Pancreas (tissue), 10 donors: ENCODE measurements at regions not wholly inside any gene's neighbourhood (a gene's known extent, or its start where the extent isn't known, plus 50 kb on each side); places are given as distances from the start of the nearest gene placed in this dataset.

ENCODE experiments used
- ATAC-seq, 4 donors: fragments of 200-7000 bp; cut with Tn5 transposase; one replicate each; pipeline versions ENCODE4 v1.8.0 to v1.9.1; 2020; ENCODE audit warnings: mild to moderate bottlenecking in 4 of 4, moderate library complexity in 4 of 4
- DNase-seq, 6 donors: peaks; one replicate each; pipeline ENCODE4 v3.0.0-alpha.2; 2020
- FAIRE-seq: peaks from 2 replicates; lab custom pipeline; 2012; peaks lifted over from hg19 to GRCh38; lab: Jason Lieb, UNC
- H3K27ac ChIP-seq, 4 donors: fragments of 200-600 bp; sonication (generic); 1 replicate in 3 of 4; 2 replicates in 1 of 4; pipeline versions ENCODE4 v1.5.0 to v1.8.0; 2020
- H3K27me3 ChIP-seq, 4 donors: fragments of 200-600 bp; one replicate each; pipeline ENCODE4 v1.8.0; 2021
- H3K36me3 ChIP-seq, 3 donors: fragments of 200-600 bp; sonication (generic) in 1 of 3; one replicate each; pipeline versions ENCODE4 v1.5.0 to v1.8.0; 2020 to 2021
- H3K4me1 ChIP-seq, 3 donors: fragments of 200-600 bp; one replicate each; pipeline ENCODE4 v1.8.0; 2021
- H3K4me3 ChIP-seq, 4 donors: fragments of 200-600 bp; sonication (generic) in 2 of 4; one replicate each; pipeline versions ENCODE4 v1.5.0 to v1.8.0; 2020 to 2021
- H3K9me3 ChIP-seq, 4 donors: fragments of 200-600 bp; one replicate each; pipeline ENCODE4 v1.8.0; 2021
- CTCF ChIP-seq, 4 donors: fragments of 200-600 bp; sonication (generic) in 3 of 4; IDR thresholded peaks; one replicate each; pipeline versions ENCODE4 v1.5.0 to v1.8.0; 2021; ENCODE audit warnings: antibody characterized with exemption in 4 of 4
- WGBS, 2 donors: extraction: QIAGEN DNeasy Blood & Tissue Kit; methylation state at CpG; one replicate each; pipeline ENCODE4 v1.1.7; 2013; 5-methylcytosine and 5-hydroxymethylcytosine counted together
- intact Hi-C, 3 donors: fragments of 100-400 bp; cut with DNase I; formaldehyde crosslinking; loops; one replicate each; pipeline versions ENCODE4 v1.11.1 to v1.14.2; 2022
- donor health status: healthy with polysubstance abuse.
- donor health status: DM: no; HTN: no; CAD: no; lungs with moderate emphysema.
- donor health status: DM: no; HTN: no; CAD: no.
- donor health status: control.
- donor health status: control.
- donor health status: Bipolar disorder and iron deficiency.
- donor health status: DM: yes; HTN: yes; CAD: no.
- donor health status: DM: no; HTN: no; CAD: no.
- donor health status: DM: no; HTN: no; CAD: no.
- donor health status: DM: yes; HTN: yes; CAD: no.

- Histone ChIP-seq H3K4me3 (no peak overlapping the region), H3K27ac (no peak overlapping the region), H3K27me3 (no peaks in the 10 kb centered on the region), H3K4me1 (no peaks in the 10 kb centered on the region), H3K36me3 (no peaks in the 10 kb centered on the region), H3K9me3 (no peaks in the 10 kb centered on the region)
- no peak for ATAC-seq
- WGBS, 2 donors = 24 to 30% methylated on average over 4 of the region's 4 CpGs
- no peak for DNase-seq
- FAIRE-seq = no peak
- intact Hi-C loops = no loop called here
- no peak for TF ChIP-seq CTCF (IDR thresholded peaks at IDR 0.05)
These were observed 1668.0 kb upstream of the NUDT12 start for GRCh38 chr5:105230516-105231157.

GRCh38 chr5:105218018-105218417 lies 1655.4 kb upstream of the NUDT12 start:
- DNase-seq (no peak), ATAC-seq (no peak)

DNA sequence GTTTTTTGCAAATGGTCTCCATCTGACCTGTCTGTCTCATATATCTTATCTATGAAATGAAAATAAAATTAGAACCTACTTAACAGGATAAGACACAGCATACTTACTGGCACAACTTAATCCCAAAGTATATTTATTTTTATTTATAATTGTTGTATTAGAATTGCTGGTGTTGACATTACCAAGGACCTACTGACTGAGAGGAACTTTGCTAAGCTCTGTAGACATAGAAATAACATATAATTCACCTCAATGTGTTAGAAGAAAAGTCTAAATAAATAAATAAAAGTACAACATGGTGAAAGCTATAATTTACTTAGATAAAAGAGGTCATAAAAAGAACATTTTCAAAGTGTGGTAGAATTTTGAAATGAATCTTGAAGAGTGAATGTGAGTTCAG lies 1650.5 kb upstream of the NUDT12 start:
- FAIRE-seq = no peak
- no peak for ATAC-seq
- no peak for TF ChIP-seq CTCF (IDR thresholded peaks at IDR 0.05)

More at GRCh38 chr5:105218018-105218417, 1655.4 kb upstream of the NUDT12 start:
- H3K36me3 ChIP-seq = no peaks in the 10 kb centered on the region
- intact Hi-C loops = no loop called here
- no peak overlapping the region for H3K4me3 ChIP-seq
- 7 to 9% methylated on average over 1 of the region's 1 CpG for WGBS, 2 donors
- H3K27ac ChIP-seq = no peak overlapping the region
- no peak for FAIRE-seq
- no peaks in the 10 kb centered on the region for H3K4me1 ChIP-seq
- no peaks in the 10 kb centered on the region for H3K27me3 ChIP-seq
- H3K9me3 ChIP-seq = no peaks in the 10 kb centered on the region
- TF ChIP-seq CTCF (IDR thresholded peaks at IDR 0.05) = no peak

GRCh38 chr5:105207066-105207465 lies 1644.5 kb upstream of the NUDT12 start:
- Histone ChIP-seq H3K36me3 (no peaks in the 10 kb centered on the region), H3K4me3 (no peak overlapping the region), H3K27me3 (no peaks in the 10 kb centered on the region), H3K9me3 (no peaks in the 10 kb centered on the region), H3K27ac (no peak overlapping the region), H3K4me1 (no peaks in the 10 kb centered on the region)
- 48 to 56% methylated on average over 2 of the region's 2 CpGs for WGBS, 2 donors
- no peak for TF ChIP-seq CTCF (IDR thresholded peaks at IDR 0.05)
- intact Hi-C loops = no loop called here
- ATAC-seq (no peak), FAIRE-seq (no peak), DNase-seq (no peak)

More for the DNA sequence above, 1650.5 kb upstream of the NUDT12 start:
- no peaks in the 10 kb centered on the region for H3K27me3 ChIP-seq
- no peaks in the 10 kb centered on the region for H3K9me3 ChIP-seq
- intact Hi-C loops = no loop called here
- H3K27ac ChIP-seq = no peak overlapping the region
- H3K4me3 ChIP-seq = no peak overlapping the region
- H3K4me1 ChIP-seq = no peaks in the 10 kb centered on the region
- no peak for DNase-seq
- H3K36me3 ChIP-seq = no peaks in the 10 kb centered on the region

DNA sequence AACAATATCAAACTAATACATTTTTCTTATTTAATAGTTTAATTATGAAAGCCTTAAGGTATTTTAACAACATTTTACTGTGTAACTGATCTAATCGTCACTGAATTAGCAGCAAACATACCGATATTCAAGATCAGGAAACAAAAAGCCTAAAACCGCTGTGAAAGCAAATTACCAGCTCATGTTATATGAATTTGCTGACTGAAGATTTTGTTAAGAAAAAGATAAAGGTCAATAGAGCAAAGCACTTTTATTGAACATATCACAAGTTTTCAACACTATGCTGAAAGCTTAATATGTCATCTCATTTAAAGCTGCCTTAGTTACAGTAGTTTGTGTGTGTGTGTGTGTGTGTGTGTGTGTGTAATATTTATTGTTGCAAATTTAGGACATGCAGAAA lies 1634.9 kb upstream of the NUDT12 start:
- intact Hi-C loops = no loop called here
- no peak overlapping the region for H3K27ac ChIP-seq
- H3K9me3 ChIP-seq = no peaks in the 10 kb centered on the region
- no peaks in the 10 kb centered on the region for H3K36me3 ChIP-seq
- DNase-seq (no peak), FAIRE-seq (no peak), ATAC-seq (no peak)
- no peaks in the 10 kb centered on the region for H3K4me1 ChIP-seq
- 67 to 86% methylated on average over 3 of the region's 3 CpGs for WGBS, 2 donors
- no peak for TF ChIP-seq CTCF (IDR thresholded peaks at IDR 0.05)
- no peaks in the 10 kb centered on the region for H3K27me3 ChIP-seq
- no peak overlapping the region for H3K4me3 ChIP-seq
